ENCODE measurements at regions not wholly inside any gene's neighbourhood (a gene's known extent, or its start where the extent isn't known, plus 50 kb on each side); places are given as distances from the start of the nearest gene placed in this dataset.

DNA sequence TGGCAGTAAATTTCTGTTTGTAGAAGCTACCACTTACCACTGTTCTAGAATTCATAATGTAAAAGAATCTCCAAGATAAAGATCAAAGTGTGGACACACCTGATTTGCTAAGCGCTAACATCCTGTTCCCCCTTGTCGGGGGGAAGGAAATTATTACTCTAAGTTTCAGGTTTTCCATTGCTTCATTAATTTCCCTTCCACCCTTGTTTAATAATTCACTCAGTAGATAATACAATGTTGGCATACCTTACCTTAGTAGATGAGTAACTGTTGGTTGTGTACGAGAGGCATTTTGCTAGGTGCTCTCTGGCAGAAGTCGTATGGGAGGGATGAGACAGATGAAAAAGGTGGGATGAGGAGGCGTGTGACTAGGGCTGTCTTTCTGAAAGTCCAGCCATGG, 641.2 kb upstream of the ARRDC4 start:
- H3K27ac ChIP-seq (ENCODE audit: control insufficient read depth, insufficient read depth, low read length), result no peak overlapping the region
- H3K9me3 ChIP-seq (ENCODE audit: control insufficient read depth, low read depth, low read length), result peaks cover 3% of the 10 kb centered on the region
- no peaks in the 10 kb centered on the region for H3K4me1 ChIP-seq (ENCODE audit: control insufficient read depth, extremely low read depth, insufficient read depth, low read length)
- no peak for FAIRE-seq
- no peak overlapping the region for H3K4me2 ChIP-seq (ENCODE audit: control insufficient read depth, extremely low read depth, insufficient read depth, low read depth, low read length)
- H3K9me1 ChIP-seq (ENCODE audit: control insufficient read depth, extremely low read depth, insufficient read depth, low read length), result no peaks in the 10 kb centered on the region
- no peak for TF ChIP-seq EZH2 (IDR thresholded peaks at IDR 0.05; ENCODE audit: low read length)
- TF ChIP-seq, protein P1, sequence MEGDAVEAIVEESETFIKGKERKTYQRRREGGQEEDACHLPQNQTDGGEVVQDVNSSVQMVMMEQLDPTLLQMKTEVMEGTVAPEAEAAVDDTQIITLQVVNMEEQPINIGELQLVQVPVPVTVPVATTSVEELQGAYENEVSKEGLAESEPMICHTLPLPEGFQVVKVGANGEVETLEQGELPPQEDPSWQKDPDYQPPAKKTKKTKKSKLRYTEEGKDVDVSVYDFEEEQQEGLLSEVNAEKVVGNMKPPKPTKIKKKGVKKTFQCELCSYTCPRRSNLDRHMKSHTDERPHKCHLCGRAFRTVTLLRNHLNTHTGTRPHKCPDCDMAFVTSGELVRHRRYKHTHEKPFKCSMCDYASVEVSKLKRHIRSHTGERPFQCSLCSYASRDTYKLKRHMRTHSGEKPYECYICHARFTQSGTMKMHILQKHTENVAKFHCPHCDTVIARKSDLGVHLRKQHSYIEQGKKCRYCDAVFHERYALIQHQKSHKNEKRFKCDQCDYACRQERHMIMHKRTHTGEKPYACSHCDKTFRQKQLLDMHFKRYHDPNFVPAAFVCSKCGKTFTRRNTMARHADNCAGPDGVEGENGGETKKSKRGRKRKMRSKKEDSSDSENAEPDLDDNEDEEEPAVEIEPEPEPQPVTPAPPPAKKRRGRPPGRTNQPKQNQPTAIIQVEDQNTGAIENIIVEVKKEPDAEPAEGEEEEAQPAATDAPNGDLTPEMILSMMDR (optimal IDR thresholded peaks at IDR 0.05 in 1 of 3, IDR thresholded peaks at IDR 0.05 in 1 of 3, conservative IDR thresholded peaks at IDR 0.05 in 1 of 3; ENCODE audit: extremely low read depth in 1 of 3, insufficient read depth in 2 of 3, low read length in 3 of 3), result no peak
- H3K4me3 ChIP-seq (ENCODE audit: control insufficient read depth in 2 of 3, extremely low read depth in 1 of 3, insufficient read depth in 2 of 3, low read depth in 1 of 3, low read length in 3 of 3), result no peak overlapping the region
- H3K79me2 ChIP-seq (ENCODE audit: control insufficient read depth, insufficient read depth, low read length), result no peaks in the 10 kb centered on the region
- DNase-seq (ENCODE audit: low read depth, low spot score), result no peak
- no peaks in the 10 kb centered on the region for H3K27me3 ChIP-seq (ENCODE audit: control insufficient read depth, extremely low read depth, insufficient read depth, low read length)
- H3K9ac ChIP-seq (ENCODE audit: control insufficient read depth, extremely low read depth, insufficient read depth, low read length), result no peak overlapping the region
- H3K36me3 ChIP-seq (ENCODE audit: control insufficient read depth in 2 of 2, extremely low read depth in 1 of 2, insufficient read depth in 2 of 2, low read length in 2 of 2), result no peaks in the 10 kb centered on the region
- no peak overlapping the region for H2AFZ ChIP-seq (ENCODE audit: control insufficient read depth, low read length)
- H4K20me1 ChIP-seq (ENCODE audit: control insufficient read depth, extremely low read depth, insufficient read depth, low read length), result no peaks in the 10 kb centered on the region
- dilution Hi-C loops (cut with MboI; ENCODE audit: extremely low pct_ligation_motif_present, low sequenced_read_pairs), result no loop called here

- no peaks in the 10 kb centered on the region for H4K20me1 ChIP-seq (ENCODE audit: control insufficient read depth, extremely low read depth, insufficient read depth, low read length)
- no peaks in the 10 kb centered on the region for H3K9me3 ChIP-seq (ENCODE audit: control insufficient read depth, low read depth, low read length)
- FAIRE-seq (no peak), DNase-seq (ENCODE audit: low read depth, low spot score) (no peak)
- no peaks in the 10 kb centered on the region for H3K9me1 ChIP-seq (ENCODE audit: control insufficient read depth, extremely low read depth, insufficient read depth, low read length)
- H3K4me1 ChIP-seq (ENCODE audit: control insufficient read depth, extremely low read depth, insufficient read depth, low read length), result no peaks in the 10 kb centered on the region
- H3K36me3 ChIP-seq (ENCODE audit: control insufficient read depth in 2 of 2, extremely low read depth in 1 of 2, insufficient read depth in 2 of 2, low read length in 2 of 2), result no peaks in the 10 kb centered on the region
- H3K27ac ChIP-seq (ENCODE audit: control insufficient read depth, insufficient read depth, low read length), result no peak overlapping the region
- H3K27me3 ChIP-seq (ENCODE audit: control insufficient read depth, extremely low read depth, insufficient read depth, low read length), result no peaks in the 10 kb centered on the region
- no peak overlapping the region for H3K4me3 ChIP-seq (ENCODE audit: control insufficient read depth in 2 of 3, extremely low read depth in 1 of 3, insufficient read depth in 2 of 3, low read depth in 1 of 3, low read length in 3 of 3)
- TF ChIP-seq, protein P1 (optimal IDR thresholded peaks at IDR 0.05 in 1 of 3, IDR thresholded peaks at IDR 0.05 in 1 of 3, conservative IDR thresholded peaks at IDR 0.05 in 1 of 3; ENCODE audit: extremely low read depth in 1 of 3, insufficient read depth in 2 of 3, low read length in 3 of 3), result no peak
- no peak for TF ChIP-seq EZH2 (IDR thresholded peaks at IDR 0.05; ENCODE audit: low read length)
- dilution Hi-C loops (cut with MboI; ENCODE audit: extremely low pct_ligation_motif_present, low sequenced_read_pairs), result no loop called here
- no peak overlapping the region for H3K4me2 ChIP-seq (ENCODE audit: control insufficient read depth, extremely low read depth, insufficient read depth, low read depth, low read length)
- no peak overlapping the region for H2AFZ ChIP-seq (ENCODE audit: control insufficient read depth, low read length)
- H3K9ac ChIP-seq (ENCODE audit: control insufficient read depth, extremely low read depth, insufficient read depth, low read length), result no peak overlapping the region
- no peaks in the 10 kb centered on the region for H3K79me2 ChIP-seq (ENCODE audit: control insufficient read depth, insufficient read depth, low read length)
Observed at GRCh38 chr15:97346221-97346620, 614.3 kb upstream of the ARRDC4 start.
